ENCODE measurements at regions not wholly inside any gene's neighbourhood (a gene's known extent, or its start where the extent isn't known, plus 50 kb on each side); places are given as distances from the start of the nearest gene placed in this dataset.

GRCh38 chr9:86893811-86894490 is 53.4 kb downstream of the GAS1 start:
- no peak for DNase-seq

GRCh38 chr9:86892576-86892975 is 54.7 kb downstream of the GAS1 start:
- DNase-seq, result no peak

DNA sequence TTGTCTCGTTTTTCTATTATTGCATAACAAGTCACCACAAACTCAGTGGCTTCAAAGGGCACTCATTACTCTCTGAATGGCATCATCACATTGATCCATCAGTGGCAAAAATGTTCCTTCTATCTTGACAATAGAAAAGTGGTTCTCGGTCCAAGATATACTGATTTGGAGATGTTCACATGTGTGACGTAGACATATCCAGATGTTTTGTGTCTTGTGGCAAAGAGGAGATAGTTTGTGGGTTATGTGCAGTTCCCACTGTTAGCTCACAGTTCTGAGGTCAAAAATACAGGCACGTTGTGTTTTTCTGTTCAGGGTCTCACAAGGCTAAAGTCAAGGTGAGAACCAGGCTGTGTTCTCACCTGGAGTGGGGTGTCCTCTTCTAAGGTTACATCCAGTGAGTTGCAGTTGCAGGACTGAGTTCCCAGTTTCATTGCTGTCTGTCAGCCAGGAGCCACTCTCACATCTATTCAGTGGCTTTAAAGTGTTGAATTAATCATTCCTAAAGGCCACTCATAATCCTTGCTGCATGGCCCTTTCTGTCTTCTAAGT is 55.3 kb downstream of the GAS1 start:
- no peak for DNase-seq

DNA sequence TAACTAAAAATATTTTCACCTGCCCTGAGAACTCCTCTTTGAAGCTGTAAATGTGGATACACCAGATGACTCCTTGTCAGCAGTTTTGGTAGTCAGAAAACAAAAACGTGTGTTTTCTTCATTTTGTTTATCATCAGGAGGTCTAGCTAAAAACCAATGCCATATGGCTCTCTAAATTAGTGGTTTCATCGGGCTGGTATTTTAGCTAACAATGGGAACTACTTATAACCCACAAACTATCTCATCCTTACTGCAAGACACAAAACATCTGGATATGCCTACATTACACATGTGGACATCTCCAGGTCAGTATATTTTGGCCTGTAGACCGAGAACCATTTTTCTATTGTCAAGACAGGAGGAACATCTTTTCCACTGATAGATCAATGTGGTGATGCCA is 56.2 kb downstream of the GAS1 start:
- DNase-seq, result no peak

GRCh38 chr9:86885232-86885631 is 62.1 kb downstream of the GAS1 start:
- no peak for DNase-seq

- no peak for DNase-seq
These were observed 70.6 kb downstream of the GAS1 start for GRCh38 chr9:86876621-86877196.

DNA sequence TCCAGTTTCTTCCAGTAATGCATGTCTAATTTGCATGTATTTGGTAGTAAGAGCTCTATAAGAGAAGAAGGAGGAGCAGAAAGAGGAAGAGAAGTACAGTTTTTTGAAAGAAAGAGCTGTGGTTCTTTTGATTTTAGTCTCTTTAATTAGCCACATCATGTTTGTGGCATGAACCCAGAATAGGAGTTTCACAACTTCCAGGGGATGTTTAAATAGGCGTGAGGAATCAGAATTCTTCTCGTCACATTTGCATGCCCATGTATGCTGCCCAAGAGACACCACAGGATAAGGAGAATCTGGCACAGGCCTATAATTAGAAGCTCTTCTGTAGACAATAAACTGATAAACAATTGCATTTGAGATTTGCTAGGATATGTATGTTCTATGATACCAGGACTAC is 78.7 kb downstream of the GAS1 start:
- no peak for DNase-seq

DNA sequence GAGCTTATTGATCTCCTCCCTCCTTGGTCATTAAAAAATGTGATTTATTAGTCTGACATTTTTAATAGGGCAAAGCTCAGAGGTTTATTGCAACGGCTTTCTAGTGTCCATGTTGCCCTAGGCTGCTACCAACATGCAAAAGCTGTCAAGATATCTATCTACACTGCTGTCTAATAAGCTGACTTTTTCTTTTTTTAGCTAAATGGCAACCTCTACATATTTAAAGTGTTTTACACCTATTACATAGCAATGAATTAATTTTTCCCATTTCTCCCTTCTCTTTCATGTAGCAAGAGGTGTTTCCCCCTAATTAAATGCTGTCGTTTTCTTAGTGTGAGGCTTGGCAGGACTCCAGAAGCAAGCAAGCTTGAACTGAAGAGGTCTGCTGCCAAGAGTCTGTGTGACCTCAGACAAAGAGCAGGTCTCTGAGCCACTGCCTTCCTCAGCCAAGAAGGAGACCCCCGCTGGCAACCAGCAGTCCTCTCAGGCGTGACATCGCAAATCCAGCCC is 79.4 kb downstream of the GAS1 start:
- DNase-seq, result peak; percentile 58

DNA sequence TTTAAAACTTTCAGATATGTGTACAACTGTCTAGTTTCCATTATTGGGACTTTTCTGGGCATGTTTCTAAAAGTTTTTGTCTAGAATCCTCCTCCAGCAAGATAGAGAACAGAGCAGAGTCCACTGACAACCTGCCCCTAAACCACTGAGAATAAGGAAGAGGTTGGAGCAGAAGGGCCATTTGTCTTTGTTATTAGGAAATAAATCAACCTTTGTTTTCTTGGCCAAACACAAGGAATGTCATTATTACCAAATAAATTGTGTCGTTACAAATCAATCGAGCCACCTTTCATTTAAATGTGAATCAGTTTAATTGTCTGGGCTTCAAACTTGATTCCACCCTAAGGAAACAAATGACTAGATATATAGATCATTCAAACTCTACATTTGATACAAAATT is 81.4 kb downstream of the GAS1 start:
- DNase-seq, result no peak

GRCh38 chr9:86860006-86860405 is 87.3 kb downstream of the GAS1 start:
- DNase-seq, result no peak

GRCh38 chr9:86859056-86859455 is 88.2 kb downstream of the GAS1 start:
- DNase-seq, result no peak

GRCh38 chr9:86858009-86858408 is 89.3 kb downstream of the GAS1 start:
- DNase-seq, result no peak

GRCh38 chr9:86856259-86856658 is 91.0 kb downstream of the GAS1 start:
- no peak for DNase-seq

DNA sequence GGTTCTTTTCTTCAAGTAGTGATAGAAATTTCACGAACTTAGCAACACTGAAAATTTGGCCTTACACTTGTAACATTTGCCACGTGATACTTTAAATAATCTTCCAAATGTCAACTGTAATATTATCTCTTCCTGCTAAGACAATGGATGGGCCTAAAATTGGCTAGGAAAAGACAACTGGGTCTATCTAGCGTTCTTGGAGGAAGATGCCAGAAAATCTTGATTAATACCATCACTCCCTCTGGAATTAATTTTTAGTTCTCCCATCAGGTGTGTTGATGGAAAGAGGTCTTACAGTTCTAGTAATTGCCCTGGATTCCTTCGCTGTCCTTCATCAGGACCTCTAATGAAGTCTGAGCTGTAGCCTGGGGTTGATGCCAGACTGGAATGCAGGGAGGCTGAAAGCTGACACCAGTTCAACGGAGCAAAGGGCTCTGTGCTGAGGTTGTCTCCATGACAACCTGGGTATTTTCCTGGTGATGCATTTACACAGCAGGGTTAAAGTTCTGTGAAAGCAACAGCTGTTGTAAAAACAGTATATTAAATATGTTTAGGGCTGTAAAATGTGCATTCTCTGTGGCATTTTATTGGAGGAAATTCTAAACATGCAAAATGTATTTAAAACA is 92.3 kb downstream of the GAS1 start:
- peak; percentile 93 for DNase-seq

GRCh38 chr9:86846656-86847055 is 100.7 kb downstream of the GAS1 start:
- no peak for DNase-seq

GRCh38 chr9:86843206-86843605 is 104.1 kb downstream of the GAS1 start:
- no peak for DNase-seq

DNA sequence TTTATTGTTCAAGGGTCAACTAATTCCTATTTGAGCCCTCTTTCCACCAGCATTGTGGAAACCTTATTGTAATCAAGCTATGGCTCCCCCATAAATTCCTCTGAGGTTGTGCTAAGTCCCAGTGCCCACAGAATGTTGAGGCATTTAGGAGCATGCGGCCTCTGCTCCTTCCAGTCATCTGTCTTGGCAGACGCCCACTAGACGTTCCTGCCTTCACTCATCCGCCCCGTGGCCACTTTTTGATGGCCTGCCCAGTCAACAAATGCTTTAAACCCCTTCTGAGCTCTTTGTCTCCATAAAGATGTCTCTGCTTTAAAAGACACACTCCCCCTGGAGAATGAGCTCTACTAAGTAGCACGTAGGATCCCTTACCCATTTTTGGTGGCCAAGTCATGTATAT is 104.7 kb downstream of the GAS1 start:
- no peak for DNase-seq

- no peak for DNase-seq
These were observed 107.8 kb downstream of the GAS1 start for GRCh38 chr9:86839522-86839921.

- DNase-seq, result no peak
These were observed 108.5 kb downstream of the GAS1 start for GRCh38 chr9:86838519-86839497.

DNA sequence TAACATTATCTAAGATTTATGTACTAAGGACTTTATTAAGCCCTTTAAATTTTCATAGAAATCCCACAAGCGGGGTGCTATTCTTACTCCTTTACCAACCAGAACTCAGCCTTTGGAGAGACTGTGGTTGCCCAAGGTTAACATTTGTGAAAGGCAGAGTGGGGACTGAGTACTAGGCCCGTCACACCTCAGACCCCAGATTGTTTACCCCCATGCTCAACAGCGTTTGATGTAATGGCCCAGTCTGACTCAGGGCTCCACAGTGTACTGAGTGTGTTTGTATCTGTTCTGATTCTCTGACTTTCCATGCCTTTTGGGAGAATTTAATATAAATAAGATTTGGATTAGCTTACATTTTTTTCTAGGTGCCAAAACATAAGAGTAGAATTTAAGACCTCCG is 110.0 kb downstream of the GAS1 start:
- DNase-seq, result no peak

- no peak for DNase-seq
These were observed 110.5 kb downstream of the GAS1 start for GRCh38 chr9:86836797-86837196.

- no peak for DNase-seq
These were observed 111.0 kb downstream of the GAS1 start for GRCh38 chr9:86836266-86836665.

GRCh38 chr9:86830356-86830755 is 117.0 kb downstream of the GAS1 start:
- no peak for DNase-seq

All from islet precursor cell (in vitro differentiated cells).